ENCODE measurements at regions not wholly inside any gene's neighbourhood (a gene's known extent, or its start where the extent isn't known, plus 50 kb on each side); places are given as distances from the start of the nearest gene placed in this dataset.

DNA sequence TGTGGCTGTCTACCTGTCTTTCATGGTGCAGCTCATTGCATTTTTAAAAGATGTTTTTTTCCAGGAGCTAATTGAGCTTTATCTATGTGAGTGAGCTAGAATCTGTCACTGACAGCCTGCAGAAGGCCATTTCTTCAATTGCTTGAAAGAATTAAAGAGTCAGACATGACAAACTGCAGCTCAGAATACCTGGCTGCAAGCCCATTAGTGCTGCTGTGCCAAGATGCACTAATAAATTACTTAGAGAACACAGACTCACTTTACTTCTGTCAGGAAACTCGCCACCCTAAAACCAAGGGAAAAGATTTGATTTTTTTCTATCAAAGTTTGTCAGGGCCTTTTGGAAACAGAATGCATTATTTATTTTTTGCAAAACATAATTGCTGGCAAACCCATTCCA is 368.3 kb downstream of the CAAP1 start:
- TF ChIP-seq, protein P1, sequence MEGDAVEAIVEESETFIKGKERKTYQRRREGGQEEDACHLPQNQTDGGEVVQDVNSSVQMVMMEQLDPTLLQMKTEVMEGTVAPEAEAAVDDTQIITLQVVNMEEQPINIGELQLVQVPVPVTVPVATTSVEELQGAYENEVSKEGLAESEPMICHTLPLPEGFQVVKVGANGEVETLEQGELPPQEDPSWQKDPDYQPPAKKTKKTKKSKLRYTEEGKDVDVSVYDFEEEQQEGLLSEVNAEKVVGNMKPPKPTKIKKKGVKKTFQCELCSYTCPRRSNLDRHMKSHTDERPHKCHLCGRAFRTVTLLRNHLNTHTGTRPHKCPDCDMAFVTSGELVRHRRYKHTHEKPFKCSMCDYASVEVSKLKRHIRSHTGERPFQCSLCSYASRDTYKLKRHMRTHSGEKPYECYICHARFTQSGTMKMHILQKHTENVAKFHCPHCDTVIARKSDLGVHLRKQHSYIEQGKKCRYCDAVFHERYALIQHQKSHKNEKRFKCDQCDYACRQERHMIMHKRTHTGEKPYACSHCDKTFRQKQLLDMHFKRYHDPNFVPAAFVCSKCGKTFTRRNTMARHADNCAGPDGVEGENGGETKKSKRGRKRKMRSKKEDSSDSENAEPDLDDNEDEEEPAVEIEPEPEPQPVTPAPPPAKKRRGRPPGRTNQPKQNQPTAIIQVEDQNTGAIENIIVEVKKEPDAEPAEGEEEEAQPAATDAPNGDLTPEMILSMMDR (IDR thresholded peaks at IDR 0.05), result no peak
- no peak for TF ChIP-seq POLR2A (IDR thresholded peaks at IDR 0.05)

Data from testis (tissue), 2 donors.